ENCODE measurements at regions not wholly inside any gene's neighbourhood (a gene's known extent, or its start where the extent isn't known, plus 50 kb on each side); places are given as distances from the start of the nearest gene placed in this dataset.

- TF ChIP-seq CTCF (IDR thresholded peaks at IDR 0.05): no peak
- no peak for TF ChIP-seq FOXM1 (IDR thresholded peaks at IDR 0.05; ENCODE audit: low read depth)
Observed at GRCh38 chr6:120992257-120992656, 342.0 kb downstream of the TBC1D32 start.
